ENCODE measurements at regions not wholly inside any gene's neighbourhood (a gene's known extent, or its start where the extent isn't known, plus 50 kb on each side); places are given as distances from the start of the nearest gene placed in this dataset.

DNA sequence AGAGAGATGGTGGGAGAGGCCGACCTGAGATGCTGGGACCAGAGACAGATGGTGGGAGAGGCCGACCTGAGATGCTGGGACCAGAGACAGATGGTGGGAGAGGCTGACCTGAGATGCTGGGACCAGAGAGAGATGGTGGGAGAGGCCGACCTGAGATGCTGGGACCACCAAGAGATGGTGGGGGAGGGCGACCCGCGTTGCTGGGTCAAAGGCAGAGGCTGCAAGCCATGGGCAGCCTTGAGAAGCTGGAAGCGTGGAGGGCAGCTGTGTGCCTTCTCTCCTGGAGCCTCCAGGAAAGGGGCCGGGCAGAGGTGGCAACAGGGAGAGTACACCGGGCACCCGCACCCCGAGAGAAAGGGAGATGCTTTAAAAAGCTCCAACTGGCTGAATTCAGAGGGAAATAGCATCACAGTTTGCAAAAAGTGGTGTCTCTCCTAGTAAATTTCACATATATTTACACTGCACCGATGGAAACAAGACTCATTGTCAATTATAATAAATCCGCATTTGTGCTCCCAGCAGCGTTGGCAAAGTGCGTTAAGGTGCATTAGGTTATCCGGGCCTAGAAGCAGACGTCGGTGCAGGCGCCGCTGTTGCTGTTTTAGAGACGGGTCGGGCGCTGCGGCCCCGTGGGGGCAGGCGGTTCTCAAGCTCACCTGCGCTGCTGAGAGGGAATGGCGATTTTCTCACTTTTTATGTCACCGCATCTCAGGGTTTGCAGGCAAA lies 132.4 kb downstream of the DLL1 start:
- no peak for TF ChIP-seq POLR2A (IDR thresholded peaks at IDR 0.05)
- no peak for TF ChIP-seq CTCF (IDR thresholded peaks at IDR 0.05)
